NCI-H2171 (cell line): ENCODE measurements at regions not wholly inside any gene's neighbourhood (a gene's known extent, or its start where the extent isn't known, plus 50 kb on each side); places are given as distances from the start of the nearest gene placed in this dataset.

Experiments used
- DNase-seq: peaks from one replicate; lab custom pipeline; 2025; lab: John Stamatoyannopoulos, UW

- no peak for DNase-seq
These were observed 121.9 kb downstream of the SETD4 start for GRCh38 chr21:35938446-35938845.

DNA sequence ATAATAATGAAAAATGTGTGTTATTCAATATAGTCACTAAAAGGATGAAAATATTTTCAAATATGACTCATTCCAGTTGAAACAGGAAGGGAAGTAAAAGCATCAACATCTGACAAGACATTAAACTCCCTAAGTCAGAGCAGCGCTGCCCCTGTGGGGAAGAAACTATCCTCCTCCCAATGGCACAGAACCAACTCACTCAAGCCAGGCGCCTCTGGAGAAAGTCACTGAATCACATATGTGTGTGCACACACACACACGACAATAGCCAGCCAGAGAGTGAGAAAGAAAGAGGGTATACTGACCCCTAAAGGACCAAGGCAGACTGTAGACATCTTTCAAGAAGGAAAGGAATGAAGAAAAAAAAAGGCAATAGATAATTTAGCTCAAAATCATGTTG lies 126.9 kb downstream of the SETD4 start:
- no peak for DNase-seq

DNA sequence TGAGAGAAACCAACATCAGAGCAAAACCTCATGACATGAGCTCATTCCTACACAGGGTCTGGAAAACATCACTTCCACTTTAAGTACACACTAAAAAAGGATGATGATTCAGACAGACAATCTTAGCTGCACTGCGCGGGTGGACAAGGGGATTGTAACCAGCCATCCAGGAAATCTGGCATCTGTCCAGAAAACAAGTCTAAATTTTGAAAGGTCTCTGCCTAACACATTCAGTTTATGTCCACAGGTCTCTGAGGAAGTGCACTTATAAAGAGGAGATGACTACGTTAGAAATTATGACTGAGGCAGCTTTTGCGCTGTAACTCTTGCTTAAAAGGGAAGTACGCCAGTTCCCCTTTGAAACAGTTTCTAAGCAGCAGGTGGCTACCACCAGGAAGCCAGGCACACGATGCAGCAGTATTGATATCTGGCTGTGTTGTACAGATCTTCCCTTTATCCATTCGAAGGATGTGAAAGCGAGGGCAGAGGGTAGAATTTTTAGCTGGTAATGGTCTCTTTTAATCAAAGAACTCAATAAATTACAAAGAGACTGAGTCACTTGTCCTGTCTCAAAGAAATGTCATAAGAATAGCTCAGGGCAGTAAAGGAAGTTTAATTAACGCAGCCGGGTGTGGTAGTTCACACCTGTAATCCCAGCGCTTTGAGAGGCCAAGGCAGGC lies 128.0 kb downstream of the SETD4 start:
- DNase-seq = no peak

GRCh38 chr21:35929901-35930300 lies 130.4 kb downstream of the SETD4 start:
- DNase-seq = no peak

DNA sequence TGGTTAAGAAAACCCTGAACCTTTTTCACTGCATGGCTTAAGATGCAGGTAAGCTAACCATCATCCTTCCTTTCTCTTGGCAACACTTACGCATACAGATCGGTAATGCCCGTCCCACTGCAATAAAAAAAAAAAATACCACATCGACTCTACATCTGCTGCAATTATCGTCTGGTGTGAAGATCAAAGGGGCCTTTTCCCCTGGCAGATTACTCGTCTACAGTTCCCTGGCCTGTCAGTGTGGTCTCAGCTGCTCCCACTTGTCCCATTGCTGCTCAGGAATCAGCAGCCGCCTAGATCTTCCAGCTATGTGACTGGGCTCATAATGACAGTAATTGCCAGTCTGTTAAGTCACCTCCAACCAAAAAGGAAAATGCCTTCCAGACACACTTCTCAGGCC lies 133.1 kb downstream of the SETD4 start:
- no peak for DNase-seq

- no peak for DNase-seq
These were observed 134.2 kb downstream of the SETD4 start for GRCh38 chr21:35926003-35926740.

GRCh38 chr21:35925497-35925896 lies 134.8 kb downstream of the SETD4 start:
- no peak for DNase-seq

DNA sequence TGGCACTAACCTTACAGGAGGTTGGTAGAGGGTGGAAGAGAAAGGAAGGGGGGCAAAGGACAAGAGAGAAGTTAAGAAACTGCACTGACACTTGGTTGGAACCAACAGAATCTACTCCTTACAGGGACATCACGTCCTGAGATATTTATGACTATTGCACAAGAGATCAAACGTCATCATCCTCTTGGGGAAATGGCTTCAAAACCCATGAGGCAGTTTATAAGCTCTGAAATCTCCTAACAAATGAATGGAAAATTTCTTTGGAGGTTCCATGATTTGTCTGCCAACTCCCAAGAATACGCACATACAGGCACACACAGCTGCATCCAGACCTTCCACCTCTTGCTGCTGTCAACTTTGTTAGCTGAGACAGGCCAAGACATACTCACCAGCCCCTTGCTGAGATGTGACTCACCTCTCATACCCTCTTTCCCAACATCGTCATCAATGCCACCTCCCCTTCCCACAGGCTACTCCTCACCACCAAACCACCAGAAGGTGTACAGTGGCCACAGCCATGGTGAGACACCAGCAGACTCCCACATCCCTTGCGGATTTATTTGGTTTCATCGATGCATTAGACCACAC lies 135.5 kb downstream of the SETD4 start:
- DNase-seq = no peak

- DNase-seq = no peak
These were observed 136.4 kb downstream of the SETD4 start for GRCh38 chr21:35923971-35924370.

GRCh38 chr21:35922618-35923017 lies 137.7 kb downstream of the SETD4 start:
- DNase-seq = no peak

- DNase-seq = no peak
These were observed 138.9 kb downstream of the SETD4 start for GRCh38 chr21:35921471-35921870.

GRCh38 chr21:35920436-35920835 lies 139.9 kb downstream of the SETD4 start:
- DNase-seq = no peak

GRCh38 chr21:35915030-35915429 lies 145.3 kb downstream of the SETD4 start:
- no peak for DNase-seq

DNA sequence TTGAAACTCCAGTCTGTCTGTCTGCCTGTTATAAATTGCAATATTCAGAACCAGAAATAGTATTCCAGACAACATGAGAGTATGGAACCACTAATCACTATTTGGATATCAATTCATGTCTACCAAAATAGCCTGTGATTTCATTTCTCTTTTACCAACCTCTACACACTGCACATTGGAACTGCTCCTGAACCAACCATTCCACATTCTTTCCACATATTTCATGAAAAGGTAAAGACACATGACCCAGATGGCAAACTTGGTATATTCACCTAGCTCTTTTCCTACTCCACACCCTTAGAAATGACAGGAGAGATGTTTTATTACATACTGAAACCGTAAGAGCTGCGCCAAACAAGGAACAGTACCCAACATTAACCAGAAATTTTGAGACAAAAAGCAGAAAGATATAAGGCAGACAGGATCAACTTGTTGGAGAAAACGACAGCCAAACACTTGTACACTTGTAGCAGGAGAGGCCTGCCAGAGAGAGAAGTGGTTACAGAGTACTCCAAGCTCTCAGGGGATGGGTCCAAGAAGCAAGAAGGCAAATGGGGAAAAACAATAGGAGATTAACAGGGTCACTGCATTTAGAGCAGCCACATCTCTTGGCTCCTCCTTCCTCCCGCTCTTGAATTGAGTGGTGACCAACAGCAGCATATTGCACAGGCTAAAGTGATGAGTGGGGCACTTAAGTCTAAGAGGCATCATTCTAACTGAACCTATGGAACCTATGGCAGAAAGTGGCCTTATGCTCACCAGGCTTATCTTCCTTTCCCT lies 148.7 kb downstream of the SETD4 start:
- DNase-seq = no peak

- no peak for DNase-seq
These were observed 150.7 kb downstream of the SETD4 start for GRCh38 chr21:35909456-35910223.

DNA sequence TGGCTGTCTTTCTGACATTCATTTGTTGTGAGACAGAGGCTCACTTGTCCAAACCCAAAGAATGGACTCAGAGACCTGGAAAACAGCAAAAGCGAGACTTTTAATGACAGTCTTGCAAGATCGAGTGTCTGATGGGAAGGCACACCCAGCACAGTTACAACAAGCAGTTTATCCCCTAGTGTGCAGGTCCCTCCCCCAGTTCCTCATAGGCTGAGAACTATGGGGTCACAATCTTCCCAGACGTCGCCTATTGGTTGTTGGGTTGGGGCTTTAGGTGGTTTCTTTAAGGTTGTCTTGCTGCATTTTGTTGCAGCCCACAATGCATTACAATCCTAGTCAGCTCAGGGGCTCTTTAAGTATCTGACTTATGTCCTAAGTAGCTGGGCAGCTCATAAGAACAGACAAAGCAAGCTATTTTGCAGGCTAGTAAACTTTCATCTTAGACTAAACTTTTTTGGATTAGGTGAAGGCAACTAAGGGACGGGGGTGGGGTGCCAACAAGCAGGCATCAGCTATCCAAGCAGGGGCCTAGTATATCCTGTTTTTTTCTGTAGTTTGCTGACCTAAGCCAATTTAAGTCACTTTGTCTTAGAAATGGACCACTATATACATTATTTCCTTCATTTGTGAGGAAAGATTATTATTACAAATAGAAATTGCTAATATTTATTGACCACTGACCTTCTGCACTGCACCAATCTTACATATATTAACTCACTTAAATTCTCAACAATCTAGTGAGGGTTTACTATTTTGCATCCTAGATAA lies 151.8 kb downstream of the SETD4 start:
- no peak for DNase-seq

GRCh38 chr21:35906586-35906985 lies 153.7 kb downstream of the SETD4 start:
- no peak for DNase-seq

GRCh38 chr21:35905963-35906345 lies 154.4 kb downstream of the SETD4 start:
- DNase-seq = no peak

- DNase-seq = no peak
These were observed 155.0 kb downstream of the SETD4 start for GRCh38 chr21:35905096-35905962.

- DNase-seq = no peak
These were observed 159.8 kb downstream of the SETD4 start for GRCh38 chr21:35900539-35900938.
